GM12873 (cell line): ENCODE measurements at regions not wholly inside any gene's neighbourhood (a gene's known extent, or its start where the extent isn't known, plus 50 kb on each side); places are given as distances from the start of the nearest gene placed in this dataset.
A peak's percentile ranks its signal among the peaks of the same experiment; 100 is the strongest.

Experiments
- TF ChIP-seq, protein P1 (sequence below): IDR thresholded peaks from 2 replicates; pipeline ENCODE4 v1.5.1; 2012; ENCODE audit warnings: low read depth, mild to moderate bottlenecking, moderate library complexity, low read length, control low read depth; ENCODE audit not compliant: insufficient read depth; ENCODE audit errors: missing control alignments

GRCh38 chrX:57848857-57849256, 61.4 kb downstream of the ZXDA start:
- TF ChIP-seq, protein P1, sequence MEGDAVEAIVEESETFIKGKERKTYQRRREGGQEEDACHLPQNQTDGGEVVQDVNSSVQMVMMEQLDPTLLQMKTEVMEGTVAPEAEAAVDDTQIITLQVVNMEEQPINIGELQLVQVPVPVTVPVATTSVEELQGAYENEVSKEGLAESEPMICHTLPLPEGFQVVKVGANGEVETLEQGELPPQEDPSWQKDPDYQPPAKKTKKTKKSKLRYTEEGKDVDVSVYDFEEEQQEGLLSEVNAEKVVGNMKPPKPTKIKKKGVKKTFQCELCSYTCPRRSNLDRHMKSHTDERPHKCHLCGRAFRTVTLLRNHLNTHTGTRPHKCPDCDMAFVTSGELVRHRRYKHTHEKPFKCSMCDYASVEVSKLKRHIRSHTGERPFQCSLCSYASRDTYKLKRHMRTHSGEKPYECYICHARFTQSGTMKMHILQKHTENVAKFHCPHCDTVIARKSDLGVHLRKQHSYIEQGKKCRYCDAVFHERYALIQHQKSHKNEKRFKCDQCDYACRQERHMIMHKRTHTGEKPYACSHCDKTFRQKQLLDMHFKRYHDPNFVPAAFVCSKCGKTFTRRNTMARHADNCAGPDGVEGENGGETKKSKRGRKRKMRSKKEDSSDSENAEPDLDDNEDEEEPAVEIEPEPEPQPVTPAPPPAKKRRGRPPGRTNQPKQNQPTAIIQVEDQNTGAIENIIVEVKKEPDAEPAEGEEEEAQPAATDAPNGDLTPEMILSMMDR, result no peak

- TF ChIP-seq, protein P1, result no peak
Observed at GRCh38 chrX:57822818-57823217, 87.4 kb downstream of the ZXDA start.

DNA sequence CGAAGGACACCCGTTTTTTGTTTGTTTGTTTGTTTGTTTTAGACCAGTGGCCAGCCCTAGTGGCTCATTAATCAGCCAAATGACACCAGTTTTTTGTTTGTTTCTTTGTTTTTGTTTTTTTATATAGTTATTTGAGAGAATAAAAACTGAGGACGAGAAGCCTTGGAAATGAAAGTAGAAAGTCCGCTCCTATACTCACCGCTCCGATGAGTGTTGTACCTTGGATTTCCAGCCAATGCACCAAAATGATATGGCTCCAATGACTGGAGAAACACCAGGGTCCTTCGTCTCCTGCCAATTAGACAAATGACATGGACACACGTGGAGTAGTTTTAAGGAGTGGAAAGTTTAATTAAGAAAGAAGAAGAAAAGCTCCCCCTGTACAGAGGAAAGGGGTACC, 87.9 kb downstream of the ZXDA start:
- TF ChIP-seq, protein P1, result no peak

- TF ChIP-seq, protein P1, result peak; percentile 70
Observed at GRCh38 chrX:57821703-57822387, 88.4 kb downstream of the ZXDA start.

DNA sequence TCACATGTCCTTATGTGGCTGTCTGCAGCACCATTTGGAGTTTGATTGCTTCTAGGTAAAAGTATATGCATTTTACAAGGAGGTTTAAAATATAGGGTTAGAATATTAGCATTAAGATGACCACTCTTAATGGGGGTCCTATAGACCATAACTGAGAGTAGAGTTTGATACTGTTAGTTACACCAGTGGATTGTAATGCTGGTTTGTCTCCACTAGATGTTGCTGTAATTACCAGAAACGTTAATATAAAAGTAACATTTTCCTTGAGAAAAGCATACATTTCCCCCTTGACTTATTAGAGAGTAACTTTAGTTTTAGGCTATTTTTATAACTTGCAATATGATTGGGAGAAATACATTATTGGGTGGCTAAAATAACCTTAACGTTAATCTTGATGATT, 93.0 kb downstream of the ZXDA start:
- TF ChIP-seq, protein P1, result peak; percentile 50

- TF ChIP-seq, protein P1, result no peak
Observed at GRCh38 chrX:57772637-57773036, 92.6 kb upstream of the NLRP2B start.

DNA sequence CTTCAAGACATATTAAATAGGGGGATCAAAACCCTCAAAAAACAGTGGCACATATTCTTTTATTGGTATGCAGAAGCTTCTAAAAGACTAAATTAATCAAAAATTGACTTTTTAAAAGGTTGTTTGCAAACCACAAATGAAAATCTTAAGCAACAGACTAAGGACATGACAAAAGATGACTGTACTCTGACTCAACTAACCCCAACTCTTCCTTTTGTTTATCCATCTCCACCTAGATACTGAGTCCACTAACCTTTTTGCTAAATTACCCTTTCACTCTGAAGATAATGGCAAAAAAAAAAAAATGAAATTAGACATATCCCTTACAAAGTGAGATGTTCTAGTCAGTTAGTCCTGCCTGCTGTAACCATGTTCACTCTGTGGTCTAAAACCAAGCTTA, 91.6 kb upstream of the NLRP2B start:
- TF ChIP-seq, protein P1, result no peak

GRCh38 chrX:57752866-57753265, 72.8 kb upstream of the NLRP2B start:
- TF ChIP-seq, protein P1, result peak; percentile 43
